OCI-LY7 (cell line): ENCODE measurements at regions not wholly inside any gene's neighbourhood (a gene's known extent, or its start where the extent isn't known, plus 50 kb on each side); places are given as distances from the start of the nearest gene placed in this dataset.
"Not testable (repeated sequence)": the region's sequence is repeated elsewhere in the genome, so short reads cannot be mapped to it uniquely, and the experiment has no call there.

Source experiments
- BruUV-seq: library from RNA; stranded (reverse); fragments of 400-500 nt; replicated peaks from 2 replicates; lab custom pipeline; 2021; lab: Mats Ljungman, UMichigan
- CTCF ChIA-PET: fragments of 300-600 bp; sonication (Branson Sonifier 250); formaldehyde crosslinking; loops from one replicate; lab custom pipeline; 2022; ENCODE audit warnings: antibody characterized with exemption; ENCODE audit not compliant: unreplicated experiment; lab: Charles Lee
- POLR2A ChIA-PET: fragments of 300-600 bp; sonication (Branson Sonifier 250); formaldehyde crosslinking; loops from one replicate; lab custom pipeline; 2022; ENCODE audit warnings: antibody characterized with exemption; lab: Charles Lee
- DNase-seq: peaks from one replicate; pipeline ENCODE4 v3.0.0-alpha.2; 2015; ENCODE audit warnings: low spot score
- H2AFZ ChIP-seq: fragments of 200-600 bp; sonication (generic), shearing (Covaris generic); 2 replicates; pipeline ENCODE4 v1.6.1; 2014; ENCODE audit warnings: mild to moderate bottlenecking, antibody characterized with exemption, low read length, moderate library complexity
- H3K27ac ChIP-seq: fragments of 200-600 bp; sonication (generic); 2 replicates; pipeline ENCODE4 v1.5.1; 2014; ENCODE audit warnings: mixed run types, low read depth, mild to moderate bottlenecking, moderate library complexity, low read length, inconsistent platforms; ENCODE audit not compliant: poor library complexity, severe bottlenecking
- H3K36me3 ChIP-seq: fragments of 200-600 bp; sonication (generic); 2 replicates; pipeline ENCODE4 v1.6.1; 2014; ENCODE audit warnings: mild to moderate bottlenecking, antibody characterized with exemption, low read length, moderate library complexity, mixed read lengths; ENCODE audit not compliant: insufficient read depth
- H3K4me1 ChIP-seq: fragments of 200-600 bp; sonication (generic); 2 replicates; pipeline ENCODE4 v1.5.1; 2014; ENCODE audit warnings: mild to moderate bottlenecking, low read length; ENCODE audit not compliant: insufficient read depth, poor library complexity, severe bottlenecking
- H3K4me2 ChIP-seq: fragments of 200-600 bp; sonication (generic); 2 replicates; pipeline ENCODE4 v1.6.1; 2014; ENCODE audit warnings: mild to moderate bottlenecking, low read length
- H3K4me3 ChIP-seq: fragments of 200-600 bp; sonication (generic); 2 replicates; pipeline ENCODE4 v1.5.1; 2014; ENCODE audit warnings: mild to moderate bottlenecking, low read depth, low read length; ENCODE audit not compliant: poor library complexity, severe bottlenecking
- H3K79me2 ChIP-seq: fragments of 200-600 bp; sonication (generic); 2 replicates; pipeline ENCODE4 v1.6.1; 2016; ENCODE audit warnings: low read depth, mild to moderate bottlenecking, low read length, moderate library complexity, mixed read lengths; ENCODE audit not compliant: insufficient read depth
- H3K9me2 ChIP-seq: fragments of 200-600 bp; sonication (generic); 2 replicates; pipeline ENCODE4 v1.6.1; 2016; ENCODE audit warnings: mild to moderate bottlenecking, low read length, mixed read lengths; ENCODE audit not compliant: insufficient read depth
- H3K9me3 ChIP-seq: fragments of 200-600 bp; sonication (generic); 2 replicates; pipeline ENCODE4 v1.6.1; 2014; ENCODE audit warnings: mild to moderate bottlenecking, mixed run types, low read length, mixed read lengths
- H4K20me1 ChIP-seq: fragments of 200-600 bp; sonication (generic); 2 replicates; pipeline ENCODE4 v1.6.1; 2014; ENCODE audit warnings: mild to moderate bottlenecking, antibody characterized with exemption, low read length, moderate library complexity, mixed read lengths; ENCODE audit not compliant: insufficient read depth
- CTCF ChIP-seq: fragments of 200-600 bp; sonication (generic); conservative IDR thresholded peaks from 2 replicates; pipeline ENCODE4 v1.5.1; 2014; ENCODE audit warnings: mild to moderate bottlenecking, antibody characterized with exemption, low read length, moderate library complexity, mixed read lengths
- EZH2phosphoT487 ChIP-seq: fragments of 200-600 bp; sonication (generic); IDR thresholded peaks from 2 replicates; pipeline ENCODE4 v1.6.1; 2018; ENCODE audit warnings: low read depth, borderline replicate concordance, mild to moderate bottlenecking, mixed run types, antibody characterized with exemption, low read length, moderate library complexity, mixed read lengths
- intact Hi-C: fragments of 100-400 bp; cut with micrococcal nuclease; formaldehyde crosslinking; loops from one replicate; pipeline ENCODE4 v1.10.0; 2022; ENCODE audit not compliant: unreplicated experiment

GRCh38 chr7:16369855-16370254 lies 51.5 kb downstream of the CRPPA start:
- intact Hi-C loops, result no loop called here
- no peak overlapping the region for H3K27ac ChIP-seq
- BruUV-seq, result no TSS peak
- ChIA-PET CTCF (no interaction called here), POLR2A (no interaction called here)
- no peak for TF ChIP-seq EZH2phosphoT487
- no peaks in the 10 kb centered on the region for H3K9me3 ChIP-seq
- H3K4me1 ChIP-seq, result no peaks in the 10 kb centered on the region
- no peak overlapping the region for H3K4me3 ChIP-seq
- no peak overlapping the region for H2AFZ ChIP-seq
- no peaks in the 10 kb centered on the region for H3K9me2 ChIP-seq
- no peak for DNase-seq
- no peaks in the 10 kb centered on the region for H3K79me2 ChIP-seq
- H4K20me1 ChIP-seq, result no peaks in the 10 kb centered on the region
- no peak overlapping the region for H3K4me2 ChIP-seq
- H3K36me3 ChIP-seq, result no peaks in the 10 kb centered on the region

GRCh38 chr7:16369309-16369708 lies 52.0 kb downstream of the CRPPA start:
- CTCF ChIA-PET, H3K4me3 ChIP-seq, BruUV-seq, H4K20me1 ChIP-seq, H3K79me2 ChIP-seq, H3K27ac ChIP-seq, H3K9me2 ChIP-seq, DNase-seq, POLR2A ChIA-PET, intact Hi-C loops, H3K4me2 ChIP-seq, H3K4me1 ChIP-seq, H3K9me3 ChIP-seq, H3K36me3 ChIP-seq, H2AFZ ChIP-seq: not testable (repeated sequence)

- Histone ChIP-seq H3K36me3 (no peaks in the 10 kb centered on the region), H3K4me2 (no peak overlapping the region), H3K9me2 (no peaks in the 10 kb centered on the region), H3K4me3 (no peak overlapping the region), H4K20me1 (no peaks in the 10 kb centered on the region), H3K27ac (no peak overlapping the region), H3K9me3 (no peaks in the 10 kb centered on the region), H3K79me2 (no peaks in the 10 kb centered on the region), H2AFZ (no peak overlapping the region), H3K4me1 (no peaks in the 10 kb centered on the region)
- ChIA-PET POLR2A (no interaction called here), CTCF (no interaction called here)
- BruUV-seq, result no TSS peak
- no peak for DNase-seq
- intact Hi-C loops, result no loop called here
- no peak for TF ChIP-seq CTCF
- no peak for TF ChIP-seq EZH2phosphoT487
These were observed 52.5 kb downstream of the CRPPA start for GRCh38 chr7:16368885-16369284.

GRCh38 chr7:16367115-16367514 lies 54.2 kb downstream of the CRPPA start:
- Histone ChIP-seq H3K4me1 (no peaks in the 10 kb centered on the region), H4K20me1 (no peaks in the 10 kb centered on the region), H3K4me2 (no peak overlapping the region), H3K79me2 (no peaks in the 10 kb centered on the region), H3K9me2 (no peaks in the 10 kb centered on the region), H3K4me3 (no peak overlapping the region), H3K36me3 (no peaks in the 10 kb centered on the region), H3K9me3 (no peaks in the 10 kb centered on the region), H3K27ac (no peak overlapping the region), H2AFZ (no peak overlapping the region)
- no peak for DNase-seq
- BruUV-seq, result no TSS peak
- TF ChIP-seq EZH2phosphoT487, result no peak
- no peak for TF ChIP-seq CTCF
- ChIA-PET CTCF (no interaction called here), POLR2A (no interaction called here)
- intact Hi-C loops, result no loop called here
